Esophagus squamous epithelium (tissue), 4 donors: ENCODE measurements at regions not wholly inside any gene's neighbourhood (a gene's known extent, or its start where the extent isn't known, plus 50 kb on each side); places are given as distances from the start of the nearest gene placed in this dataset.

ENCODE experiments used
- POLR2A ChIP-seq, 4 donors: fragments of 450-650 bp; IDR thresholded peaks; one replicate each; pipeline ENCODE4 v1.6.1; 2017; ENCODE audit warnings: antibody characterized with exemption in 4 of 4, mild to moderate bottlenecking in 4 of 4, moderate library complexity in 3 of 4
- TF ChIP-seq, protein P1 (sequence below), 6 experiments: fragments of 450-650 bp in 4 of 6; fragments of 200-600 bp in 2 of 6; sonication (generic) in 2 of 6; IDR thresholded peaks; one replicate each; pipeline ENCODE4 v1.5.1; 2016 to 2019; ENCODE audit warnings: antibody characterized with exemption in 6 of 6, mild to moderate bottlenecking in 4 of 6, moderate library complexity in 4 of 6

DNA sequence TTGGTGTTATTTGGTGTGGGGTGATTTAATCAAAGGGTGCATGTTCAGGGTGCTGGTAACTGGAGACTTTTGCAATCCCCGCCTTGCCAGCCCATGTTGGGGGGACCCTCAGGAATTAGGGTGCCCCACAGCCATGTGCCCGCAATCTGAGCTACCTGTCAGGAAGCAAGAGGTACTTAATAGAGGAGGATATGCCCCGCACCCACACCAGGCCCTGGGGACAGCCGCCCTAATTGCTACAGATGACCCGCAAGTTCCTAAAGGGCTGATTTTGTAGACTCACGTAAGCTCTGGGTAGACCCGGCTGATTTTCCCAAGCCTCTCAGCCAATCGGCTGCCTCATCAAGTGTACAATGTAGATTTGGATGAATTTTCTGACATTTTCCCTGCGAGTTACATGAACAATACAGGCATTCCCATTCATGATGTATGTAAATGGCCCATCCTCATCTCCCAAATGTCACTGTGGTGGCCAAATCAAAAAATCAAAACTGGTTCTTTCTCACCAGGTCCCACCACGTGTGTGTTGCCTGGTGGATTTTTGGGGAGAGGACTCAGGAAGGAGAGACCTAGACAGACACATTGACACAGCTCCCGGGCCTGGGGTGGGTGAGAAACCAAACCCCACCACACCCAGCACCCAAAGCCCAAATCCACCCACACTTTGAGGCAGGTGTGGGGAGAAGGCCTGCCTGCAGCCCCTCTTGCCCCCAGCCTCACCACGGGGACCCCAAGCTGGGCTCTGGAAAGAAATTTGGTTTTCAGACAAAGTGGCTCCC lies 119.2 kb upstream of the SPACA7 start:
- TF ChIP-seq, protein P1, sequence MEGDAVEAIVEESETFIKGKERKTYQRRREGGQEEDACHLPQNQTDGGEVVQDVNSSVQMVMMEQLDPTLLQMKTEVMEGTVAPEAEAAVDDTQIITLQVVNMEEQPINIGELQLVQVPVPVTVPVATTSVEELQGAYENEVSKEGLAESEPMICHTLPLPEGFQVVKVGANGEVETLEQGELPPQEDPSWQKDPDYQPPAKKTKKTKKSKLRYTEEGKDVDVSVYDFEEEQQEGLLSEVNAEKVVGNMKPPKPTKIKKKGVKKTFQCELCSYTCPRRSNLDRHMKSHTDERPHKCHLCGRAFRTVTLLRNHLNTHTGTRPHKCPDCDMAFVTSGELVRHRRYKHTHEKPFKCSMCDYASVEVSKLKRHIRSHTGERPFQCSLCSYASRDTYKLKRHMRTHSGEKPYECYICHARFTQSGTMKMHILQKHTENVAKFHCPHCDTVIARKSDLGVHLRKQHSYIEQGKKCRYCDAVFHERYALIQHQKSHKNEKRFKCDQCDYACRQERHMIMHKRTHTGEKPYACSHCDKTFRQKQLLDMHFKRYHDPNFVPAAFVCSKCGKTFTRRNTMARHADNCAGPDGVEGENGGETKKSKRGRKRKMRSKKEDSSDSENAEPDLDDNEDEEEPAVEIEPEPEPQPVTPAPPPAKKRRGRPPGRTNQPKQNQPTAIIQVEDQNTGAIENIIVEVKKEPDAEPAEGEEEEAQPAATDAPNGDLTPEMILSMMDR (IDR thresholded peaks at IDR 0.05), result no peak
- no peak for TF ChIP-seq POLR2A (IDR thresholded peaks at IDR 0.05)
